Limb (tissue), 2 donors: ENCODE measurements at regions not wholly inside any gene's neighbourhood (a gene's known extent, or its start where the extent isn't known, plus 50 kb on each side); places are given as distances from the start of the nearest gene placed in this dataset.

Experiments used
- DNase-seq, 2 donors: peaks; one replicate each; pipeline ENCODE4 v3.0.0-alpha.2; 2016; ENCODE audit errors: extremely low spot score in 2 of 2

GRCh38 chr10:117635826-117636225 is 93.3 kb downstream of the EMX2 start:
- DNase-seq: no peak

- DNase-seq: no peak
Measured at GRCh38 chr10:117638200-117638599, 95.7 kb downstream of the EMX2 start.

- no peak for DNase-seq
Measured at GRCh38 chr10:117638664-117639200, 96.2 kb downstream of the EMX2 start.

GRCh38 chr10:117640406-117640805 is 97.9 kb downstream of the EMX2 start:
- no peak for DNase-seq

GRCh38 chr10:117646718-117647117 is 104.2 kb downstream of the EMX2 start:
- DNase-seq: no peak

GRCh38 chr10:117647306-117647705 is 104.8 kb downstream of the EMX2 start:
- no peak for DNase-seq

- no peak for DNase-seq
Measured at GRCh38 chr10:117651121-117651520, 108.6 kb downstream of the EMX2 start.

- DNase-seq: no peak
Measured at GRCh38 chr10:117652228-117653169, 110.0 kb downstream of the EMX2 start.

GRCh38 chr10:117653170-117653515 is 110.6 kb downstream of the EMX2 start:
- DNase-seq: no peak

GRCh38 chr10:117654105-117654504 is 111.6 kb downstream of the EMX2 start:
- no peak for DNase-seq

- DNase-seq: no peak
Measured at GRCh38 chr10:117656385-117657367, 114.1 kb downstream of the EMX2 start.

- no peak for DNase-seq
Measured at GRCh38 chr10:117661316-117661715, 118.8 kb downstream of the EMX2 start.

- DNase-seq: no peak
Measured at GRCh38 chr10:117662126-117662525, 119.6 kb downstream of the EMX2 start.

- no peak for DNase-seq
Measured at GRCh38 chr10:117662751-117663540, 120.4 kb downstream of the EMX2 start.

GRCh38 chr10:117663750-117664149 is 121.2 kb downstream of the EMX2 start:
- DNase-seq: peak in 1 of 2 donors; percentile 55

- no peak for DNase-seq
Measured at GRCh38 chr10:117664288-117664687, 121.7 kb downstream of the EMX2 start.

GRCh38 chr10:117666166-117666565 is 123.6 kb downstream of the EMX2 start:
- no peak for DNase-seq

GRCh38 chr10:117666965-117667364 is 124.4 kb downstream of the EMX2 start:
- DNase-seq: no peak

GRCh38 chr10:117667831-117668230 is 125.3 kb downstream of the EMX2 start:
- DNase-seq: no peak

- no peak for DNase-seq
Measured at GRCh38 chr10:117668327-117669008, 125.9 kb downstream of the EMX2 start.
